HEK293 (cell line): ENCODE measurements at regions not wholly inside any gene's neighbourhood (a gene's known extent, or its start where the extent isn't known, plus 50 kb on each side); places are given as distances from the start of the nearest gene placed in this dataset.

Experiments used
- CTCF ChIA-PET: fragments of 350-600 bp; formaldehyde crosslinking; extraction: SDS; loops from one replicate; lab custom pipeline; 2021; ENCODE audit warnings: antibody characterized with exemption; lab: Yijun Ruan, JAX
- POLR2A ChIA-PET: fragments of 300-600 bp; formaldehyde crosslinking; extraction: SDS; loops from one replicate; lab custom pipeline; 2020; ENCODE audit warnings: antibody characterized with exemption, inconsistent platforms; lab: Yijun Ruan, JAX
- H3K27ac ChIP-seq: fragments of 200-500 bp; sonication (Bioruptor generic); 2 replicates; pipeline ENCODE4 v1.5.1; 2014; ENCODE audit warnings: low read depth, low read length, control low read depth, inconsistent platforms; ENCODE audit errors: extremely low read depth
- H3K36me3 ChIP-seq, 2 experiments: fragments of 200-500 bp in 1 of 2; sonication (Bioruptor generic) in 1 of 2; 1 replicate in 1 of 2; 2 replicates in 1 of 2; pipeline ENCODE4 v1.5.1; 2014 to 2017; ENCODE audit warnings: inconsistent platforms in 2 of 2, low read length in 2 of 2; ENCODE audit not compliant: control insufficient read depth in 2 of 2, insufficient read depth in 1 of 2
- H3K4me1 ChIP-seq: fragments of 200-500 bp; sonication (Bioruptor generic); 2 replicates; pipeline ENCODE4 v1.5.1; 2014; ENCODE audit warnings: mild to moderate bottlenecking, low read length, inconsistent platforms; ENCODE audit not compliant: control insufficient read depth, insufficient read depth
- H3K4me3 ChIP-seq: 2 replicates; pipeline ENCODE4 v1.5.1; 2011; ENCODE audit warnings: low read depth, mild to moderate bottlenecking, control low read depth, low read length, moderate library complexity
- H3K9me3 ChIP-seq: fragments of 200-500 bp; sonication (Bioruptor generic); 2 replicates; pipeline ENCODE4 v1.5.1; 2014; ENCODE audit warnings: low read depth, low read length, inconsistent platforms; ENCODE audit not compliant: control insufficient read depth, insufficient read depth
- SCRT1 ChIP-seq: fragments of 450-650 bp; formaldehyde crosslinking; IDR thresholded peaks from 2 replicates; pipeline ENCODE4 v1.5.1; 2016; ENCODE audit warnings: missing biosample characterization, missing genetic modification characterization, borderline replicate concordance
- SETDB1 ChIP-seq: IDR thresholded peaks from one replicate; pipeline ENCODE4 v1.6.1; 2017; ENCODE audit warnings: mild to moderate bottlenecking, low read length, moderate library complexity, mixed read lengths; ENCODE audit not compliant: insufficient read length
- SP7 ChIP-seq: fragments of 450-650 bp; formaldehyde crosslinking; IDR thresholded peaks from 2 replicates; pipeline ENCODE4 v1.5.1; 2016; ENCODE audit warnings: missing biosample characterization, missing genetic modification characterization
- ZBTB1 ChIP-seq: fragments of 450-650 bp; formaldehyde crosslinking; IDR thresholded peaks from 2 replicates; pipeline ENCODE4 v1.5.1; 2016; ENCODE audit warnings: missing biosample characterization, missing genetic modification characterization
- ZBTB20 ChIP-seq: fragments of 450-650 bp; formaldehyde crosslinking; IDR thresholded peaks from 2 replicates; pipeline ENCODE4 v1.5.1; 2016; ENCODE audit warnings: missing biosample characterization, missing genetic modification characterization
- ZFHX2 ChIP-seq: fragments of 450-650 bp; formaldehyde crosslinking; conservative IDR thresholded peaks from 2 replicates; pipeline ENCODE4 v1.5.1; 2016; ENCODE audit warnings: missing biosample characterization, missing genetic modification characterization
- ZNF10 ChIP-seq: fragments of 450-650 bp; formaldehyde crosslinking; IDR thresholded peaks from 2 replicates; pipeline ENCODE4 v1.5.1; 2017; ENCODE audit warnings: missing biosample characterization, missing genetic modification characterization
- ZNF302 ChIP-seq: fragments of 450-650 bp; formaldehyde crosslinking; IDR thresholded peaks from 2 replicates; pipeline ENCODE4 v1.5.1; 2016; ENCODE audit warnings: missing biosample characterization, missing genetic modification characterization, low read depth
- ZNF423 ChIP-seq: fragments of 450-650 bp; formaldehyde crosslinking; IDR thresholded peaks from 2 replicates; pipeline ENCODE4 v1.5.1; 2016; ENCODE audit warnings: missing biosample characterization, missing genetic modification characterization
- ZNF548 ChIP-seq: fragments of 450-650 bp; formaldehyde crosslinking; IDR thresholded peaks from 2 replicates; pipeline ENCODE4 v1.5.1; 2016; ENCODE audit warnings: missing biosample characterization, missing genetic modification characterization
- ZNF600 ChIP-seq: fragments of 450-650 bp; formaldehyde crosslinking; IDR thresholded peaks from 2 replicates; pipeline ENCODE4 v1.5.1; 2016; ENCODE audit warnings: missing biosample characterization, missing genetic modification characterization
- ZNF654 ChIP-seq: fragments of 450-650 bp; formaldehyde crosslinking; IDR thresholded peaks from 2 replicates; pipeline ENCODE4 v1.5.1; 2016; ENCODE audit warnings: low read depth, missing biosample characterization, missing genetic modification characterization
- ZNF792 ChIP-seq: fragments of 450-650 bp; formaldehyde crosslinking; IDR thresholded peaks from 2 replicates; pipeline ENCODE4 v1.5.1; 2016; ENCODE audit warnings: missing biosample characterization, missing genetic modification characterization
- ZSCAN16 ChIP-seq: fragments of 450-650 bp; formaldehyde crosslinking; IDR thresholded peaks from 2 replicates; pipeline ENCODE4 v1.5.1; 2016; ENCODE audit warnings: missing biosample characterization, missing genetic modification characterization
- TF ChIP-seq, protein P1 (sequence below): fragments of 450-650 bp; formaldehyde crosslinking; IDR thresholded peaks from 2 replicates; pipeline ENCODE4 v1.5.1; 2016; ENCODE audit warnings: missing biosample characterization, missing genetic modification characterization
- TF ChIP-seq, protein P2 (sequence below): fragments of 450-650 bp; formaldehyde crosslinking; IDR thresholded peaks from 2 replicates; pipeline ENCODE4 v1.5.1; 2017; ENCODE audit warnings: missing biosample characterization, mild to moderate bottlenecking, missing genetic modification characterization, moderate library complexity
- TF ChIP-seq, protein P3 (sequence below): fragments of 450-650 bp; formaldehyde crosslinking; IDR thresholded peaks from 2 replicates; pipeline ENCODE4 v1.5.1; 2016; ENCODE audit warnings: missing biosample characterization, missing genetic modification characterization
- TF ChIP-seq, protein P4 (sequence below): IDR thresholded peaks from 2 replicates; pipeline ENCODE4 v1.6.1; 2011; ENCODE audit warnings: mild to moderate bottlenecking, low read depth, low read length, borderline replicate concordance
- TF ChIP-seq, protein P5 (sequence below): fragments of 450-650 bp; formaldehyde crosslinking; IDR thresholded peaks from 2 replicates; pipeline ENCODE4 v1.5.1; 2016; ENCODE audit warnings: missing biosample characterization, missing genetic modification characterization
- TF ChIP-seq, protein P6 (sequence below): fragments of 450-650 bp; formaldehyde crosslinking; IDR thresholded peaks from 2 replicates; pipeline ENCODE4 v1.5.1; 2016; ENCODE audit warnings: missing biosample characterization, missing genetic modification characterization, borderline replicate concordance
- TF ChIP-seq, protein P7 (sequence below): fragments of 450-650 bp; IDR thresholded peaks from 2 replicates; pipeline ENCODE4 v1.5.1; 2018; ENCODE audit warnings: missing biosample characterization, missing genetic modification characterization

DNA sequence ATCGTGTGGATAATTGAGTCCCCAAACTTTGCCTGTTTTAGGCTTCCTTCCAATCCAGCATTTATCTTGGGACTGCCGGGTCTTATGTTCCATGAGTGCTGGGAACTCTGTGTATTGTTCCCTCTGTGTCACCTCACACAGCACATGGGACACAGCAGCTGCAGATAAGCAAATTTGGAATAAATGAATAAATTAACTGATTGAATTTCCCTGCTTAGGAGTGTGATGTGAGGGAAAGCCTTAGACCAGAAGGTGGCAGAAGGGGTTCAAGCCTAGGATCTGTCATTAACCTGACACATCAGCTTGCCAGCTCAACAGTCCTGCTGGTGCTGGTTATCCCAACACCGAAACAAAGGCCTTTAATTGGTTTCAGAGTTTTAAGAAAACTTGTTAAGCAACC, 114.3 kb downstream of the OXSM start:
- no peak overlapping the region for H3K4me3 ChIP-seq
- H3K4me1 ChIP-seq, result no peaks in the 10 kb centered on the region
- no peaks in the 10 kb centered on the region for H3K36me3 ChIP-seq
- no peak overlapping the region for H3K27ac ChIP-seq
- TF ChIP-seq SP7, result no peak
- TF ChIP-seq, protein P1, sequence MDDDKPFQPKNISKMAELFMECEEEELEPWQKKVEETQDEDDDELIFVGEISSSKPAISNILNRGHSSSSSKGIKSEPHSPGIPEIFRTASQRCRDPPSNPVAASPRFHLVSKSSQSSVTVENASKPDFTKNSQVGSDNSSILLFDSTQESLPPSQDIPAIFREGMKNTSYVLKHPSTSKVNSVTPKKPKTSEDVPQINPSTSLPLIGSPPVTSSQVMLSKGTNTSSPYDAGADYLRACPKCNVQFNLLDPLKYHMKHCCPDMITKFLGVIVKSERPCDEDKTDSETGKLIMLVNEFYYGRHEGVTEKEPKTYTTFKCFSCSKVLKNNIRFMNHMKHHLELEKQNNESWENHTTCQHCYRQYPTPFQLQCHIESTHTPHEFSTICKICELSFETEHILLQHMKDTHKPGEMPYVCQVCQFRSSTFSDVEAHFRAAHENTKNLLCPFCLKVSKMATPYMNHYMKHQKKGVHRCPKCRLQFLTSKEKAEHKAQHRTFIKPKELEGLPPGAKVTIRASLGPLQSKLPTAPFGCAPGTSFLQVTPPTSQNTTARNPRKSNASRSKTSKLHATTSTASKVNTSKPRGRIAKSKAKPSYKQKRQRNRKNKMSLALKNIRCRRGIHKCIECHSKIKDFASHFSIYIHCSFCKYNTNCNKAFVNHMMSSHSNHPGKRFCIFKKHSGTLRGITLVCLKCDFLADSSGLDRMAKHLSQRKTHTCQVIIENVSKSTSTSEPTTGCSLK (tag by site-specific recombination), result no peak
- no peak for TF ChIP-seq ZNF792 (tag by site-specific recombination)
- no peak for TF ChIP-seq SETDB1
- 0 out of 2 replicates have a peak, but pooled peaks have one; percentile 7 for TF ChIP-seq ZNF654 (tag by site-specific recombination)
- TF ChIP-seq, all 188 proteins: peak for 1
- H3K9me3 ChIP-seq, result no peaks in the 10 kb centered on the region
- CTCF ChIA-PET, result no interaction called here
- POLR2A ChIA-PET, result no interaction called here

DNA sequence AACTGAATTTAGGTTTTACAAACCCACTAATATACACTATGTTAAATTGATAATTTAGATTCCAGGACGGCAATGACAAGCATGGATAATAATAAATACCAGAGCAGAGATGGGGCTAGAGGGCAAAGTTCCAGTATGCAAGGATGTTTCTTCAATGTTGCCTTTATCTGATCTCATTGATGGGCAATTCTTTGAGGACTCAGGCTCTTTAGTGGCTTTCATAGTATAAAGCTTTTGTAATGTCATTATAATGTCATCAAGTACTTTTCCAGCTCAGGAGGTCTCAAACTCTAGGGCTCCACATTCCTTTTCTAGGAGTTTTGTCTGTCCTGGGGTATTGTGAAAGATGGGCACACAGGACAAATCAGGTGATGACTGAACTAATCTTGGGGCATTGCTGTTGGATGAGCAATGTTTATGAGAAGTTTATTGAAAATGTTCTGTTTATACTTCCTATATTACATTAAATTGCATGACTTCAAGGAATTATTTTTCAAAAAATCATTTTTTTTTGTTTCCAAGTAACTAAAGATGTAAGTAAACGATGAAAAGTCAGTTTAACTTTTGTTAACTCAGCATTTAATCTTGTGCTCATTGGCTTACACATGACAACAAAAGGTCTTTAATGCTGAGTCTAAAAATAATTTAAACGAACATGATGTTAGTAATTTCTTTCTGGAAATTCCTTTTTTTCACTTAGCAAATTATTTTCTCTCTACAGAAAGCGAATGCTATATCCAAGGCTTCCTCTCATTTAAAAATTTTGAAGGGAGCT, 116.4 kb downstream of the OXSM start:
- no peaks in the 10 kb centered on the region for H3K9me3 ChIP-seq
- H3K36me3 ChIP-seq, result no peaks in the 10 kb centered on the region
- H3K4me1 ChIP-seq, result no peaks in the 10 kb centered on the region
- no peak overlapping the region for H3K4me3 ChIP-seq
- POLR2A ChIA-PET, result no interaction called here
- no peak overlapping the region for H3K27ac ChIP-seq
- CTCF ChIA-PET, result interaction anchor here (0.5 kb wide), 1 partner anchor 513 kb away, joined by 4 read pairs; no protein-coding TSS in a partner anchor
- TF ChIP-seq ZBTB1 (no peak), ZNF548 (tag by site-specific recombination) (no peak), ZNF10 (tag by site-specific recombination) (no peak), ZNF423 (tag by site-specific recombination) (no peak), ZBTB20 (no peak), ZNF600 (no peak), ZSCAN16 (tag by site-specific recombination) (no peak), SCRT1 (tag by site-specific recombination) (no peak), ZFHX2 (no peak), ZNF302 (tag by site-specific recombination) (no peak)
- TF ChIP-seq, protein P2, sequence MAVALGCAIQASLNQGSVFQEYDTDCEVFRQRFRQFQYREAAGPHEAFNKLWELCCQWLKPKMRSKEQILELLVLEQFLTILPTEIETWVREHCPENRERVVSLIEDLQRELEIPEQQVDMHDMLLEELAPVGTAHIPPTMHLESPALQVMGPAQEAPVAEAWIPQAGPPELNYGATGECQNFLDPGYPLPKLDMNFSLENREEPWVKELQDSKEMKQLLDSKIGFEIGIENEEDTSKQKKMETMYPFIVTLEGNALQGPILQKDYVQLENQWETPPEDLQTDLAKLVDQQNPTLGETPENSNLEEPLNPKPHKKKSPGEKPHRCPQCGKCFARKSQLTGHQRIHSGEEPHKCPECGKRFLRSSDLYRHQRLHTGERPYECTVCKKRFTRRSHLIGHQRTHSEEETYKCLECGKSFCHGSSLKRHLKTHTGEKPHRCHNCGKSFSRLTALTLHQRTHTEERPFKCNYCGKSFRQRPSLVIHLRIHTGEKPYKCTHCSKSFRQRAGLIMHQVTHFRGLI (tag by site-specific recombination), result no peak
- TF ChIP-seq, protein P3, sequence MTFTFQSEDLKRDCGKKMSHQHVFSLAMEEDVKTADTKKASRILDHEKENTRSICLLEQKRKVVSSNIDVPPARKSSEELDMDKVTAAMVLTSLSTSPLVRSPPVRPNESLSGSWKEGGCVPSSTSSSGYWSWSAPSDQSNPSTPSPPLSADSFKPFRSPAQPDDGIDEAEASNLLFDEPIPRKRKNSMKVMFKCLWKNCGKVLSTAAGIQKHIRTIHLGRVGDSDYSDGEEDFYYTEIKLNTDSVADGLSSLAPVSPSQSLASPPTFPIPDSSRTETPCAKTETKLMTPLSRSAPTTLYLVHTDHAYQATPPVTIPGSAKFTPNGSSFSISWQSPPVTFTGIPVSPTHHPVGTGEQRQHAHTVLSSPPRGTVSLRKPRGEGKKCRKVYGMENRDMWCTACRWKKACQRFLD (tag by site-specific recombination), result no peak
- TF ChIP-seq, protein P4, sequence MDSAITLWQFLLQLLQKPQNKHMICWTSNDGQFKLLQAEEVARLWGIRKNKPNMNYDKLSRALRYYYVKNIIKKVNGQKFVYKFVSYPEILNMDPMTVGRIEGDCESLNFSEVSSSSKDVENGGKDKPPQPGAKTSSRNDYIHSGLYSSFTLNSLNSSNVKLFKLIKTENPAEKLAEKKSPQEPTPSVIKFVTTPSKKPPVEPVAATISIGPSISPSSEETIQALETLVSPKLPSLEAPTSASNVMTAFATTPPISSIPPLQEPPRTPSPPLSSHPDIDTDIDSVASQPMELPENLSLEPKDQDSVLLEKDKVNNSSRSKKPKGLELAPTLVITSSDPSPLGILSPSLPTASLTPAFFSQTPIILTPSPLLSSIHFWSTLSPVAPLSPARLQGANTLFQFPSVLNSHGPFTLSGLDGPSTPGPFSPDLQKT, result no peak
- TF ChIP-seq, protein P5, sequence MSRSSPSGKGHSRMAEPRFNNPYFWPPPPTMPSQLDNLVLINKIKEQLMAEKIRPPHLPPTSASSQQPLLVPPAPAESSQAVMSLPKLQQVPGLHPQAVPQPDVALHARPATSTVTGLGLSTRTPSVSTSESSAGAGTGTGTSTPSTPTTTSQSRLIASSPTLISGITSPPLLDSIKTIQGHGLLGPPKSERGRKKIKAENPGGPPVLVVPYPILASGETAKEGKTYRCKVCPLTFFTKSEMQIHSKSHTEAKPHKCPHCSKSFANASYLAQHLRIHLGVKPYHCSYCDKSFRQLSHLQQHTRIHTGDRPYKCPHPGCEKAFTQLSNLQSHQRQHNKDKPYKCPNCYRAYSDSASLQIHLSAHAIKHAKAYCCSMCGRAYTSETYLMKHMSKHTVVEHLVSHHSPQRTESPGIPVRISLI (tag by site-specific recombination), result no peak
- TF ChIP-seq, protein P6, sequence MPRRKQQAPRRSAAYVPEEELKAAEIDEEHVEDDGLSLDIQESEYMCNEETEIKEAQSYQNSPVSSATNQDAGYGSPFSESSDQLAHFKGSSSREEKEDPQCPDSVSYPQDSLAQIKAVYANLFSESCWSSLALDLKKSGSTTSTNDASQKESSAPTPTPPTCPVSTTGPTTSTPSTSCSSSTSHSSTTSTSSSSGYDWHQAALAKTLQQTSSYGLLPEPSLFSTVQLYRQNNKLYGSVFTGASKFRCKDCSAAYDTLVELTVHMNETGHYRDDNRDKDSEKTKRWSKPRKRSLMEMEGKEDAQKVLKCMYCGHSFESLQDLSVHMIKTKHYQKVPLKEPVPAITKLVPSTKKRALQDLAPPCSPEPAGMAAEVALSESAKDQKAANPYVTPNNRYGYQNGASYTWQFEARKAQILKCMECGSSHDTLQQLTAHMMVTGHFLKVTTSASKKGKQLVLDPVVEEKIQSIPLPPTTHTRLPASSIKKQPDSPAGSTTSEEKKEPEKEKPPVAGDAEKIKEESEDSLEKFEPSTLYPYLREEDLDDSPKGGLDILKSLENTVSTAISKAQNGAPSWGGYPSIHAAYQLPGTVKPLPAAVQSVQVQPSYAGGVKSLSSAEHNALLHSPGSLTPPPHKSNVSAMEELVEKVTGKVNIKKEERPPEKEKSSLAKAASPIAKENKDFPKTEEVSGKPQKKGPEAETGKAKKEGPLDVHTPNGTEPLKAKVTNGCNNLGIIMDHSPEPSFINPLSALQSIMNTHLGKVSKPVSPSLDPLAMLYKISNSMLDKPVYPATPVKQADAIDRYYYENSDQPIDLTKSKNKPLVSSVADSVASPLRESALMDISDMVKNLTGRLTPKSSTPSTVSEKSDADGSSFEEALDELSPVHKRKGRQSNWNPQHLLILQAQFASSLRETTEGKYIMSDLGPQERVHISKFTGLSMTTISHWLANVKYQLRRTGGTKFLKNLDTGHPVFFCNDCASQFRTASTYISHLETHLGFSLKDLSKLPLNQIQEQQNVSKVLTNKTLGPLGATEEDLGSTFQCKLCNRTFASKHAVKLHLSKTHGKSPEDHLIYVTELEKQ (tag by site-specific recombination), result no peak
- TF ChIP-seq, protein P7, sequence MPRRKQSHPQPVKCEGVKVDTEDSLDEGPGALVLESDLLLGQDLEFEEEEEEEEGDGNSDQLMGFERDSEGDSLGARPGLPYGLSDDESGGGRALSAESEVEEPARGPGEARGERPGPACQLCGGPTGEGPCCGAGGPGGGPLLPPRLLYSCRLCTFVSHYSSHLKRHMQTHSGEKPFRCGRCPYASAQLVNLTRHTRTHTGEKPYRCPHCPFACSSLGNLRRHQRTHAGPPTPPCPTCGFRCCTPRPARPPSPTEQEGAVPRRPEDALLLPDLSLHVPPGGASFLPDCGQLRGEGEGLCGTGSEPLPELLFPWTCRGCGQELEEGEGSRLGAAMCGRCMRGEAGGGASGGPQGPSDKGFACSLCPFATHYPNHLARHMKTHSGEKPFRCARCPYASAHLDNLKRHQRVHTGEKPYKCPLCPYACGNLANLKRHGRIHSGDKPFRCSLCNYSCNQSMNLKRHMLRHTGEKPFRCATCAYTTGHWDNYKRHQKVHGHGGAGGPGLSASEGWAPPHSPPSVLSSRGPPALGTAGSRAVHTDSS (tag by site-specific recombination), result no peak
